ENCODE measurements at regions not wholly inside any gene's neighbourhood (a gene's known extent, or its start where the extent isn't known, plus 50 kb on each side); places are given as distances from the start of the nearest gene placed in this dataset.

- TF ChIP-seq POLR2A (IDR thresholded peaks at IDR 0.05): no peak
- TF ChIP-seq CTCF (IDR thresholded peaks at IDR 0.05 in 8 of 11, conservative IDR thresholded peaks at IDR 0.05 in 3 of 11): no peak
These were observed 220.7 kb upstream of the CNKSR2 start for GRCh38 chrX:21153503-21153902.
